OCI-LY7 (cell line): ENCODE measurements at regions not wholly inside any gene's neighbourhood (a gene's known extent, or its start where the extent isn't known, plus 50 kb on each side); places are given as distances from the start of the nearest gene placed in this dataset.

Experiments
- BruUV-seq: library from RNA; stranded (reverse); fragments of 400-500 nt; replicated peaks from 2 replicates; lab custom pipeline; 2021; lab: Mats Ljungman, UMichigan
- CTCF ChIA-PET: fragments of 300-600 bp; sonication (Branson Sonifier 250); formaldehyde crosslinking; loops from one replicate; lab custom pipeline; 2022; ENCODE audit warnings: antibody characterized with exemption; ENCODE audit not compliant: unreplicated experiment; lab: Charles Lee
- POLR2A ChIA-PET: fragments of 300-600 bp; sonication (Branson Sonifier 250); formaldehyde crosslinking; loops from one replicate; lab custom pipeline; 2022; ENCODE audit warnings: antibody characterized with exemption; lab: Charles Lee
- DNase-seq: peaks from one replicate; pipeline ENCODE4 v3.0.0-alpha.2; 2015; ENCODE audit warnings: low spot score
- H2AFZ ChIP-seq: fragments of 200-600 bp; sonication (generic), shearing (Covaris generic); 2 replicates; pipeline ENCODE4 v1.6.1; 2014; ENCODE audit warnings: mild to moderate bottlenecking, antibody characterized with exemption, low read length, moderate library complexity
- H3K27ac ChIP-seq: fragments of 200-600 bp; sonication (generic); 2 replicates; pipeline ENCODE4 v1.5.1; 2014; ENCODE audit warnings: mixed run types, low read depth, mild to moderate bottlenecking, moderate library complexity, low read length, inconsistent platforms; ENCODE audit not compliant: poor library complexity, severe bottlenecking
- H3K36me3 ChIP-seq: fragments of 200-600 bp; sonication (generic); 2 replicates; pipeline ENCODE4 v1.6.1; 2014; ENCODE audit warnings: mild to moderate bottlenecking, antibody characterized with exemption, low read length, moderate library complexity, mixed read lengths; ENCODE audit not compliant: insufficient read depth
- H3K4me1 ChIP-seq: fragments of 200-600 bp; sonication (generic); 2 replicates; pipeline ENCODE4 v1.5.1; 2014; ENCODE audit warnings: mild to moderate bottlenecking, low read length; ENCODE audit not compliant: insufficient read depth, poor library complexity, severe bottlenecking
- H3K4me2 ChIP-seq: fragments of 200-600 bp; sonication (generic); 2 replicates; pipeline ENCODE4 v1.6.1; 2014; ENCODE audit warnings: mild to moderate bottlenecking, low read length
- H3K4me3 ChIP-seq: fragments of 200-600 bp; sonication (generic); 2 replicates; pipeline ENCODE4 v1.5.1; 2014; ENCODE audit warnings: mild to moderate bottlenecking, low read depth, low read length; ENCODE audit not compliant: poor library complexity, severe bottlenecking
- H3K79me2 ChIP-seq: fragments of 200-600 bp; sonication (generic); 2 replicates; pipeline ENCODE4 v1.6.1; 2016; ENCODE audit warnings: low read depth, mild to moderate bottlenecking, low read length, moderate library complexity, mixed read lengths; ENCODE audit not compliant: insufficient read depth
- H3K9me2 ChIP-seq: fragments of 200-600 bp; sonication (generic); 2 replicates; pipeline ENCODE4 v1.6.1; 2016; ENCODE audit warnings: mild to moderate bottlenecking, low read length, mixed read lengths; ENCODE audit not compliant: insufficient read depth
- H3K9me3 ChIP-seq: fragments of 200-600 bp; sonication (generic); 2 replicates; pipeline ENCODE4 v1.6.1; 2014; ENCODE audit warnings: mild to moderate bottlenecking, mixed run types, low read length, mixed read lengths
- H4K20me1 ChIP-seq: fragments of 200-600 bp; sonication (generic); 2 replicates; pipeline ENCODE4 v1.6.1; 2014; ENCODE audit warnings: mild to moderate bottlenecking, antibody characterized with exemption, low read length, moderate library complexity, mixed read lengths; ENCODE audit not compliant: insufficient read depth
- EZH2phosphoT487 ChIP-seq: fragments of 200-600 bp; sonication (generic); IDR thresholded peaks from 2 replicates; pipeline ENCODE4 v1.6.1; 2018; ENCODE audit warnings: low read depth, borderline replicate concordance, mild to moderate bottlenecking, mixed run types, antibody characterized with exemption, low read length, moderate library complexity, mixed read lengths
- intact Hi-C: fragments of 100-400 bp; cut with micrococcal nuclease; formaldehyde crosslinking; loops from one replicate; pipeline ENCODE4 v1.10.0; 2022; ENCODE audit not compliant: unreplicated experiment
- TF ChIP-seq, protein P1 (sequence below): fragments of 200-600 bp; sonication (generic); conservative IDR thresholded peaks from 2 replicates; pipeline ENCODE4 v1.5.1; 2014; ENCODE audit warnings: mild to moderate bottlenecking, antibody characterized with exemption, low read length, moderate library complexity, mixed read lengths

DNA sequence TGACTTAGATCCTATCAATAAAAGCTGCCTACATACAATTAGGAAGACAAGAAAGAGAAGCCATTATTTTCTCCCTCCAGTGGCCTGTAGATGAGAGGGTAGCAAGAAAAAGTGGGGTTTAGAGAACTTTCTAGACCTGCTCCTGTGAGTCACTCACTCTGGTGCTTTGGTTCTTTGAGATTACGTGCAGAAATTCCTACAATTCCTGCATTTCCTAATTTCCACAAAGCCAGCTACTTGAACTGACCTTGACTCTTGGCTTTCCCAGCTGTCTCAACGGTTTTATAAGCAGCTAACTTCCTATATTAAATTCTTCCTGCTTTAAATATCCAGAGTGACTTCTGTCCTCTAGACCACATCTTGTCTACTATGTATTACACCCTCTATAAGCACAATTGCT lies 899.5 kb upstream of the KLHL29 start:
- no peaks in the 10 kb centered on the region for H3K4me1 ChIP-seq
- no peak overlapping the region for H2AFZ ChIP-seq
- H3K9me2 ChIP-seq: no peaks in the 10 kb centered on the region
- CTCF ChIA-PET: no interaction called here
- no peak overlapping the region for H3K27ac ChIP-seq
- no peak overlapping the region for H3K4me3 ChIP-seq
- H3K9me3 ChIP-seq: no peaks in the 10 kb centered on the region
- BruUV-seq: no TSS peak
- TF ChIP-seq, protein P1, sequence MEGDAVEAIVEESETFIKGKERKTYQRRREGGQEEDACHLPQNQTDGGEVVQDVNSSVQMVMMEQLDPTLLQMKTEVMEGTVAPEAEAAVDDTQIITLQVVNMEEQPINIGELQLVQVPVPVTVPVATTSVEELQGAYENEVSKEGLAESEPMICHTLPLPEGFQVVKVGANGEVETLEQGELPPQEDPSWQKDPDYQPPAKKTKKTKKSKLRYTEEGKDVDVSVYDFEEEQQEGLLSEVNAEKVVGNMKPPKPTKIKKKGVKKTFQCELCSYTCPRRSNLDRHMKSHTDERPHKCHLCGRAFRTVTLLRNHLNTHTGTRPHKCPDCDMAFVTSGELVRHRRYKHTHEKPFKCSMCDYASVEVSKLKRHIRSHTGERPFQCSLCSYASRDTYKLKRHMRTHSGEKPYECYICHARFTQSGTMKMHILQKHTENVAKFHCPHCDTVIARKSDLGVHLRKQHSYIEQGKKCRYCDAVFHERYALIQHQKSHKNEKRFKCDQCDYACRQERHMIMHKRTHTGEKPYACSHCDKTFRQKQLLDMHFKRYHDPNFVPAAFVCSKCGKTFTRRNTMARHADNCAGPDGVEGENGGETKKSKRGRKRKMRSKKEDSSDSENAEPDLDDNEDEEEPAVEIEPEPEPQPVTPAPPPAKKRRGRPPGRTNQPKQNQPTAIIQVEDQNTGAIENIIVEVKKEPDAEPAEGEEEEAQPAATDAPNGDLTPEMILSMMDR: no peak
- TF ChIP-seq EZH2phosphoT487: no peak
- H3K79me2 ChIP-seq: no peaks in the 10 kb centered on the region
- no peak for DNase-seq
- H3K4me2 ChIP-seq: no peak overlapping the region
- no peaks in the 10 kb centered on the region for H3K36me3 ChIP-seq
- H4K20me1 ChIP-seq: no peaks in the 10 kb centered on the region
- POLR2A ChIA-PET: no interaction called here
- intact Hi-C loops: no loop called here

DNA sequence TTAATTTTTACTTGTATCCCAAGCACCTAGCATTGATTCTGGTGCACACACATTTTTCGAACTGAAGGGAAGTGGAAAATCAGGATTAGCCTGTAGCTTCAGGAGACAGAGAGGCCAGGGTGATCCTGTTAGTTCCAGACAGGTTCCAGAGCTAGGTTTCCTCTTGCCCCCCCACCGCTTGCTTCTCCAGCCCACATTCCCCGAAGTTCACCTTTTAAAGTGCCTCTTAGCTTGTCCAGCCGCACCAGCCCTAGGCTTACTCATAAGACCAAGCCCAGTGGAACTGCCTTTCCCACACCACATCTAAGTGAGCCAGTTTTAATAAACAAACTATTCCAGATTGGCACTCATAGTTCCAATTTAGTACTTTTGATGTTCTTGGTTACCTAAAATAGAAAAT lies 898.6 kb upstream of the KLHL29 start:
- no peak for DNase-seq
- CTCF ChIA-PET: no interaction called here

DNA sequence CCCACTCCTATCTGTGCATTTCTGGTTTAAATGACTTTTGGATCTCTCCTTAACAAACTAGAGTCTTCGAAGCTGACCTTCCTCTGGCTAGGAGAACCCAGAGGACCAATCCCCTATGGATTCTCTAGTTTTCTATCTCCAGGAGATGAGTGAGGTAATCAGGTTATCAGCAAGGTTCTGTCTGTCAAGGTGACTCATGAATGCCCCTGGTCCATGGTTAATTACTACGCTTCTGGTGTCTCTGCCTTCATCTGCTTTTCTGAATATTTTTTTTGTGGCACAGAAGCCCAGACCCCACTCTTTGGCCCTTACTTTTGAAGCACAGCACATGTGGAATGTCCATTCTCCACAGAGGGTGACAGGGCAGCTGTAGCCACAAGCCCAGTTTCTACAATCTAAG lies 897.9 kb upstream of the KLHL29 start:
- intact Hi-C loops: no loop called here
- H3K4me3 ChIP-seq: no peak overlapping the region
- BruUV-seq: no TSS peak
- H3K4me1 ChIP-seq: no peaks in the 10 kb centered on the region
- H2AFZ ChIP-seq: no peak overlapping the region
- ChIA-PET CTCF (no interaction called here), POLR2A (no interaction called here)
- no peaks in the 10 kb centered on the region for H3K9me2 ChIP-seq
- H4K20me1 ChIP-seq: no peaks in the 10 kb centered on the region
- TF ChIP-seq EZH2phosphoT487: no peak
- TF ChIP-seq, protein P1: no peak
- DNase-seq: no peak
- H3K9me3 ChIP-seq: no peaks in the 10 kb centered on the region
- no peak overlapping the region for H3K4me2 ChIP-seq
- H3K27ac ChIP-seq: no peak overlapping the region
- no peaks in the 10 kb centered on the region for H3K79me2 ChIP-seq
- no peaks in the 10 kb centered on the region for H3K36me3 ChIP-seq

More for the DNA sequence above, 898.6 kb upstream of the KLHL29 start:
- no peak overlapping the region for H3K4me3 ChIP-seq
- intact Hi-C loops: no loop called here
- POLR2A ChIA-PET: interaction anchor here (1.0 kb wide), 1 partner anchor 10 kb away, joined by 3 read pairs; no protein-coding TSS in a partner anchor
- H3K9me2 ChIP-seq: no peaks in the 10 kb centered on the region
- H3K4me2 ChIP-seq: no peak overlapping the region
- TF ChIP-seq, protein P1: no peak
- no peak for TF ChIP-seq EZH2phosphoT487
- BruUV-seq: no TSS peak
- no peak overlapping the region for H3K27ac ChIP-seq
- H3K36me3 ChIP-seq: no peaks in the 10 kb centered on the region
- H3K79me2 ChIP-seq: no peaks in the 10 kb centered on the region
- no peaks in the 10 kb centered on the region for H4K20me1 ChIP-seq
- H3K9me3 ChIP-seq: no peaks in the 10 kb centered on the region
- no peak overlapping the region for H2AFZ ChIP-seq
- no peaks in the 10 kb centered on the region for H3K4me1 ChIP-seq
